ENCODE measurements at regions not wholly inside any gene's neighbourhood (a gene's known extent, or its start where the extent isn't known, plus 50 kb on each side); places are given as distances from the start of the nearest gene placed in this dataset.

GRCh38 chr12:24574538-24574937, 374.4 kb downstream of the BCAT1 start:
- Histone ChIP-seq H3K27ac (ENCODE audit: low read length) (no peak overlapping the region), H3K79me2 (ENCODE audit: low read length) (no peaks in the 10 kb centered on the region), H3F3A (ENCODE audit: low read length, unreplicated experiment) (no peaks in the 10 kb centered on the region), H3K36me3 (ENCODE audit: low read depth, low read length) (no peaks in the 10 kb centered on the region), H3K4me1 (ENCODE audit: insufficient read depth, low read length) (no peaks in the 10 kb centered on the region), H3K9ac (ENCODE audit: low read length) (no peak overlapping the region), H2AFZ (ENCODE audit: low read length) (no peak overlapping the region), H4K20me1 (ENCODE audit: low read length) (no peaks in the 10 kb centered on the region), H3K27me3 (ENCODE audit: low read length) (no peaks in the 10 kb centered on the region), H3K9me2 (replicated peaks; ENCODE audit: low read length) (no peaks in the 10 kb centered on the region), H3K9me3 (ENCODE audit: low read length) (no peaks in the 10 kb centered on the region), H3K4me2 (ENCODE audit: low read length) (no peak overlapping the region), H3K4me3 (ENCODE audit: low read length) (no peak overlapping the region)
- intact Hi-C loops (cut with micrococcal nuclease), result no loop called here
- TF ChIP-seq, protein P1, sequence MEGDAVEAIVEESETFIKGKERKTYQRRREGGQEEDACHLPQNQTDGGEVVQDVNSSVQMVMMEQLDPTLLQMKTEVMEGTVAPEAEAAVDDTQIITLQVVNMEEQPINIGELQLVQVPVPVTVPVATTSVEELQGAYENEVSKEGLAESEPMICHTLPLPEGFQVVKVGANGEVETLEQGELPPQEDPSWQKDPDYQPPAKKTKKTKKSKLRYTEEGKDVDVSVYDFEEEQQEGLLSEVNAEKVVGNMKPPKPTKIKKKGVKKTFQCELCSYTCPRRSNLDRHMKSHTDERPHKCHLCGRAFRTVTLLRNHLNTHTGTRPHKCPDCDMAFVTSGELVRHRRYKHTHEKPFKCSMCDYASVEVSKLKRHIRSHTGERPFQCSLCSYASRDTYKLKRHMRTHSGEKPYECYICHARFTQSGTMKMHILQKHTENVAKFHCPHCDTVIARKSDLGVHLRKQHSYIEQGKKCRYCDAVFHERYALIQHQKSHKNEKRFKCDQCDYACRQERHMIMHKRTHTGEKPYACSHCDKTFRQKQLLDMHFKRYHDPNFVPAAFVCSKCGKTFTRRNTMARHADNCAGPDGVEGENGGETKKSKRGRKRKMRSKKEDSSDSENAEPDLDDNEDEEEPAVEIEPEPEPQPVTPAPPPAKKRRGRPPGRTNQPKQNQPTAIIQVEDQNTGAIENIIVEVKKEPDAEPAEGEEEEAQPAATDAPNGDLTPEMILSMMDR (conservative IDR thresholded peaks at IDR 0.05; ENCODE audit: low read depth, low read length), result no peak
- no peak for TF ChIP-seq EZH2 (IDR thresholded peaks at IDR 0.05; ENCODE audit: low read length, unreplicated experiment)
- TF ChIP-seq EZH2phosphoT487 (IDR thresholded peaks at IDR 0.05; ENCODE audit: borderline replicate concordance, low read length), result no peak
- ATAC-seq (no peak), DNase-seq (no peak)
- POLR2A ChIA-PET (ENCODE audit: unreplicated experiment), result no interaction called here
- BruUV-seq (replicated peaks), result no TSS peak
- CTCF ChIA-PET, result no interaction called here

DNA sequence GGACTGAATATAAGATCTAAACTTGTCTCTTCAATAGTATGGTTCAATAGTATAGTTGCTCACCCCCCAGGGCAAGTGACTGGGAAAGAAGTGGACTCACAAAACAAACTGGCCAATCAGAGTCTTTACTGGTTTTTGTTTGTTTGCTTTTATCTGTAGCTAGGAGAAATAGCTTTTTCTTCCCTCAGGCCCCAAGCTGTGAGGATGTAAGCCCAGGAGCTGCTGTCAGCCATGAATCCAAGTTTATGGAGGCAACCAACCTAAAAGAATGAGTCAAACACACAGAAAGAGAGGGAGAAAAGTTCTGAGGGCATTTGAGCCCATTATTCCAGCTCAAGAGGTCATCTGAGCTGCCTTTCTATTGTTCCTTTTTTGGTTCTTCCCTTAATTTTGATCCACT, 375.3 kb downstream of the BCAT1 start:
- ChIA-PET POLR2A (ENCODE audit: unreplicated experiment) (no interaction called here), CTCF (no interaction called here)
- intact Hi-C loops (cut with micrococcal nuclease), result no loop called here
- TF ChIP-seq EZH2 (IDR thresholded peaks at IDR 0.05; ENCODE audit: low read length, unreplicated experiment) (no peak), EZH2phosphoT487 (IDR thresholded peaks at IDR 0.05; ENCODE audit: borderline replicate concordance, low read length) (no peak)
- TF ChIP-seq, protein P1 (conservative IDR thresholded peaks at IDR 0.05; ENCODE audit: low read depth, low read length), result no peak
- no peak overlapping the region for H3K4me3 ChIP-seq (ENCODE audit: low read length)
- H3K79me2 ChIP-seq (ENCODE audit: low read length), result no peaks in the 10 kb centered on the region
- no peaks in the 10 kb centered on the region for H4K20me1 ChIP-seq (ENCODE audit: low read length)
- no peak overlapping the region for H3K27ac ChIP-seq (ENCODE audit: low read length)
- H3K4me1 ChIP-seq (ENCODE audit: insufficient read depth, low read length), result no peaks in the 10 kb centered on the region
- no peaks in the 10 kb centered on the region for H3K9me2 ChIP-seq (replicated peaks; ENCODE audit: low read length)
- H3K4me2 ChIP-seq (ENCODE audit: low read length), result no peak overlapping the region
- no TSS peak for BruUV-seq (replicated peaks)
- no peak overlapping the region for H3K9ac ChIP-seq (ENCODE audit: low read length)
- DNase-seq (no peak), ATAC-seq (no peak)
- no peak overlapping the region for H2AFZ ChIP-seq (ENCODE audit: low read length)
- H3F3A ChIP-seq (ENCODE audit: low read length, unreplicated experiment), result no peaks in the 10 kb centered on the region
- no peaks in the 10 kb centered on the region for H3K36me3 ChIP-seq (ENCODE audit: low read depth, low read length)
- H3K27me3 ChIP-seq (ENCODE audit: low read length), result no peaks in the 10 kb centered on the region
- no peaks in the 10 kb centered on the region for H3K9me3 ChIP-seq (ENCODE audit: low read length)

GRCh38 chr12:24565300-24565699, 383.6 kb downstream of the BCAT1 start:
- intact Hi-C loops (cut with micrococcal nuclease), result no loop called here
- no peak for ATAC-seq
- DNase-seq, result no peak
- Histone ChIP-seq H3K36me3 (ENCODE audit: low read depth, low read length) (no peaks in the 10 kb centered on the region), H3K9me3 (ENCODE audit: low read length) (no peaks in the 10 kb centered on the region), H3K4me3 (ENCODE audit: low read length) (no peak overlapping the region), H3K27me3 (ENCODE audit: low read length) (peaks cover 62% of the 10 kb centered on the region), H3K4me2 (ENCODE audit: low read length) (no peak overlapping the region), H4K20me1 (ENCODE audit: low read length) (no peaks in the 10 kb centered on the region), H3K9ac (ENCODE audit: low read length) (no peak overlapping the region), H3K27ac (ENCODE audit: low read length) (no peak overlapping the region), H2AFZ (ENCODE audit: low read length) (no peak overlapping the region), H3F3A (ENCODE audit: low read length, unreplicated experiment) (no peaks in the 10 kb centered on the region), H3K79me2 (ENCODE audit: low read length) (no peaks in the 10 kb centered on the region), H3K4me1 (ENCODE audit: insufficient read depth, low read length) (no peaks in the 10 kb centered on the region), H3K9me2 (replicated peaks; ENCODE audit: low read length) (no peaks in the 10 kb centered on the region)
- TF ChIP-seq EZH2phosphoT487 (IDR thresholded peaks at IDR 0.05; ENCODE audit: borderline replicate concordance, low read length), result no peak
- no peak for TF ChIP-seq EZH2 (IDR thresholded peaks at IDR 0.05; ENCODE audit: low read length, unreplicated experiment)
- TF ChIP-seq, protein P1 (conservative IDR thresholded peaks at IDR 0.05; ENCODE audit: low read depth, low read length), result no peak
- BruUV-seq (replicated peaks), result no TSS peak
- CTCF ChIA-PET, result no interaction called here
- POLR2A ChIA-PET (ENCODE audit: unreplicated experiment), result no interaction called here

All from PC-3 (cell line).